Ovary (tissue), 7 donors: ENCODE measurements at regions not wholly inside any gene's neighbourhood (a gene's known extent, or its start where the extent isn't known, plus 50 kb on each side); places are given as distances from the start of the nearest gene placed in this dataset.

Experiments used
- DNase-seq, 5 donors: peaks; one replicate each; pipeline ENCODE4 v3.0.0-alpha.2; 2019 to 2020
- H3K27ac ChIP-seq, 2 donors: fragments of 200-600 bp; one replicate each; pipeline versions ENCODE4 v1.5.1 to v1.8.0; 2019 to 2022
- H3K27me3 ChIP-seq: fragments of 200-600 bp; one replicate; pipeline ENCODE4 v1.8.0; 2022
- H3K36me3 ChIP-seq: fragments of 200-600 bp; sonication (generic); one replicate; pipeline ENCODE4 v1.5.1; 2019
- H3K4me1 ChIP-seq: one replicate; pipeline ENCODE4 v1.8.1; 2013; ENCODE audit warnings: mild to moderate bottlenecking, moderate library complexity; ENCODE audit not compliant: insufficient read depth
- H3K4me3 ChIP-seq: fragments of 200-600 bp; sonication (generic); one replicate; pipeline ENCODE4 v1.5.1; 2017
- H3K9me3 ChIP-seq, 2 donors: fragments of 200-600 bp in 1 of 2; sonication (generic) in 1 of 2; one replicate each; pipeline versions ENCODE4 v1.5.1 to v1.8.1; 2013 to 2019; ENCODE audit warnings: mild to moderate bottlenecking in 1 of 2, moderate library complexity in 1 of 2
- CTCF ChIP-seq, 3 donors: fragments of 450-650 bp in 2 of 3; fragments of 200-600 bp in 1 of 3; IDR thresholded peaks; one replicate each; pipeline versions ENCODE4 v1.5.1 to v1.8.0; 2016 to 2022; ENCODE audit warnings: antibody characterized with exemption in 3 of 3, mild to moderate bottlenecking in 1 of 3
- EP300 ChIP-seq: sonication (generic); formaldehyde crosslinking; IDR thresholded peaks from one replicate; pipeline ENCODE4 v1.6.1; 2017; ENCODE audit warnings: antibody characterized with exemption
- POLR2A ChIP-seq: fragments of 450-650 bp; IDR thresholded peaks from one replicate; pipeline ENCODE4 v1.6.1; 2017; ENCODE audit warnings: antibody characterized with exemption, mild to moderate bottlenecking, moderate library complexity
- WGBS, 3 donors: extraction: QIAGEN DNeasy Blood & Tissue Kit in 1 of 3; methylation state at CpG; one replicate each; pipeline versions ENCODE4 v1.1.5 to v1.1.7; 2013 to 2017; 5-methylcytosine and 5-hydroxymethylcytosine counted together
- intact Hi-C, 4 donors: fragments of 100-400 bp; cut with DNase I; formaldehyde crosslinking; loops; one replicate each; pipeline versions ENCODE4 v1.11.0 to v1.15.1; 2022 to 2023
- donor health status: DM: no; HTN: no; CAD: no; lungs with moderate emphysema.
- donor health status: DM: no; HTN: no; CAD: no.
- donor health status: Bipolar disorder and iron deficiency.
- donor health status: DM: no; HTN: no; CAD: no.
- donor health status: DM: yes; HTN: yes; CAD: no.

DNA sequence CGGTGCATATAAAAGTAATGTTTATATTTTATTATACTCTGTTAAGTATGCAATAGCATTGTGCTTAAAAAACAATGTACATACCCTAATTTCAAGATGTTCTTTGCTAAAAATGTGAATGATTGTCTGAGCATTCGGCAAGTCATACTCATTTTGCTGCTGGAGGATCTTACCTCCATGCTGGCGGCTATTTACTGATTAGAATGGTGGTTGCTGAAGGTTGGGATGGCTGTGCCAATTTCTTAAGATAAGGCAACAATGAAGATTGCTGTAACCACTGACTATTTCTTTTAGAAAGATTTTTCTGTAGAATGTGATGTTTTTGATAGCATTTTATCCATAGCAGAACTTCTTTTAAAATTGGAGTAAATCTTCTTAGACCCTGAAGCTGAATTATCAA, 932.7 kb downstream of the ZPLD1 start:
- TF ChIP-seq POLR2A (no peak), CTCF (IDR thresholded peaks at IDR 0.05) (no peak), EP300 (no peak)
- H3K9me3 ChIP-seq, result no peaks in the 10 kb centered on the region
- no peaks in the 10 kb centered on the region for H3K36me3 ChIP-seq
- no peak for DNase-seq
- H3K27ac ChIP-seq, result no peak overlapping the region
- H3K4me3 ChIP-seq, result no peak overlapping the region
- no peaks in the 10 kb centered on the region for H3K27me3 ChIP-seq
- intact Hi-C loops, result no loop called here
- 83 to 91% (median 89%) methylated on average over 3 of the region's 3 CpGs for WGBS, 3 donors
- no peaks in the 10 kb centered on the region for H3K4me1 ChIP-seq

- no peaks in the 10 kb centered on the region for H3K4me1 ChIP-seq
- H3K27me3 ChIP-seq, result no peaks in the 10 kb centered on the region
- no peaks in the 10 kb centered on the region for H3K9me3 ChIP-seq
- intact Hi-C loops, result no loop called here
- TF ChIP-seq CTCF (IDR thresholded peaks at IDR 0.05) (no peak), EP300 (no peak), POLR2A (no peak)
- no peaks in the 10 kb centered on the region for H3K36me3 ChIP-seq
- no peak for DNase-seq
- H3K27ac ChIP-seq, result no peak overlapping the region
- 0 to 61% (median 57%) methylated on average over 1 of the region's 1 CpG for WGBS, 3 donors
- H3K4me3 ChIP-seq, result no peak overlapping the region
Observed at GRCh38 chr3:103371411-103371810, 936.6 kb downstream of the ZPLD1 start.

GRCh38 chr3:103372031-103372430, 937.2 kb downstream of the ZPLD1 start:
- TF ChIP-seq EP300 (no peak), POLR2A (no peak), CTCF (IDR thresholded peaks at IDR 0.05) (no peak)
- Histone ChIP-seq H3K27me3 (no peaks in the 10 kb centered on the region), H3K4me3 (no peak overlapping the region), H3K36me3 (no peaks in the 10 kb centered on the region), H3K27ac (no peak overlapping the region), H3K9me3 (no peaks in the 10 kb centered on the region), H3K4me1 (no peaks in the 10 kb centered on the region)
- no peak for DNase-seq
- WGBS, 3 donors, result 70 to 75% (median 70%) methylated on average over 3 of the region's 3 CpGs
- intact Hi-C loops, result no loop called here

- Histone ChIP-seq H3K9me3 (no peaks in the 10 kb centered on the region), H3K4me1 (no peaks in the 10 kb centered on the region), H3K36me3 (no peaks in the 10 kb centered on the region), H3K27ac (no peak overlapping the region), H3K4me3 (no peak overlapping the region), H3K27me3 (no peaks in the 10 kb centered on the region)
- DNase-seq, result no peak
- TF ChIP-seq POLR2A (no peak), EP300 (no peak), CTCF (IDR thresholded peaks at IDR 0.05) (no peak)
- intact Hi-C loops, result no loop called here
Observed at GRCh38 chr3:103380391-103380790, 945.6 kb downstream of the ZPLD1 start.
